Liver (tissue), 8 donors: ENCODE measurements at regions not wholly inside any gene's neighbourhood (a gene's known extent, or its start where the extent isn't known, plus 50 kb on each side); places are given as distances from the start of the nearest gene placed in this dataset.

Experiments used
- DNase-seq: peaks from one replicate; pipeline ENCODE4 v3.0.0-alpha.2; 2017; ENCODE audit warnings: low spot score
- H3K27ac ChIP-seq, 2 donors: one replicate each; pipeline ENCODE4 v1.7.0; 2013; ENCODE audit warnings: inconsistent platforms in 2 of 2, low read length in 2 of 2, control low read depth in 1 of 2, low read depth in 1 of 2, mild to moderate bottlenecking in 1 of 2
- H3K27me3 ChIP-seq, 4 donors: one replicate each; pipeline versions ENCODE4 v1.6.1 to v1.7.0; 2013; ENCODE audit warnings: low read length in 3 of 4, inconsistent platforms in 1 of 4, mild to moderate bottlenecking in 1 of 4, moderate library complexity in 1 of 4; ENCODE audit not compliant: control insufficient read depth in 4 of 4, insufficient read depth in 4 of 4
- H3K36me3 ChIP-seq, 4 donors: one replicate each; pipeline versions ENCODE4 v1.6.1 to v1.7.0; 2013; ENCODE audit warnings: low read length in 3 of 4, mild to moderate bottlenecking in 3 of 4, low read depth in 1 of 4, moderate library complexity in 1 of 4; ENCODE audit not compliant: control insufficient read depth in 4 of 4, insufficient read depth in 3 of 4
- H3K4me1 ChIP-seq, 4 donors: one replicate each; pipeline versions ENCODE4 v1.6.1 to v1.7.0; 2013; ENCODE audit warnings: low read length in 3 of 4, mild to moderate bottlenecking in 3 of 4, moderate library complexity in 1 of 4; ENCODE audit not compliant: control insufficient read depth in 4 of 4, insufficient read depth in 4 of 4
- H3K4me3 ChIP-seq, 3 donors: one replicate each; pipeline versions ENCODE4 v1.6.1 to v1.7.0; 2013; ENCODE audit warnings: low read length in 3 of 3, control low read depth in 1 of 3, low read depth in 1 of 3, mild to moderate bottlenecking in 1 of 3
- H3K9ac ChIP-seq, 2 donors: one replicate each; pipeline ENCODE4 v1.7.0; 2013; ENCODE audit warnings: low read length in 2 of 2, mild to moderate bottlenecking in 2 of 2, moderate library complexity in 2 of 2, control low read depth in 1 of 2, low read depth in 1 of 2
- H3K9me3 ChIP-seq, 4 donors: one replicate each; pipeline versions ENCODE4 v1.6.1 to v1.7.0; 2013; ENCODE audit warnings: low read length in 3 of 4; ENCODE audit not compliant: control insufficient read depth in 4 of 4
- ATF3 ChIP-seq: IDR thresholded peaks from 2 replicates; pipeline ENCODE4 v1.6.1; 2016; ENCODE audit warnings: antibody characterized with exemption
- CTCF ChIP-seq: fragments of 150-350 bp; IDR thresholded peaks from 2 replicates; pipeline ENCODE4 v1.5.1; 2017; ENCODE audit warnings: improper control_type of control experiment, low read depth, low read length; ENCODE audit not compliant: missing input control
- EGR1 ChIP-seq, 2 donors: IDR thresholded peaks; 2 replicates each; pipeline ENCODE4 v1.6.1; 2016 to 2018; ENCODE audit warnings: antibody characterized with exemption in 2 of 2, low read depth in 2 of 2
- FOXA1 ChIP-seq: IDR thresholded peaks from 2 replicates; pipeline ENCODE4 v1.6.1; 2016; ENCODE audit warnings: antibody characterized with exemption
- FOXA2 ChIP-seq: IDR thresholded peaks from 2 replicates; pipeline ENCODE4 v1.6.1; 2016; ENCODE audit warnings: antibody characterized with exemption
- GABPA ChIP-seq, 2 donors: IDR thresholded peaks in 1 of 2; conservative IDR thresholded peaks in 1 of 2; 2 replicates each; pipeline ENCODE4 v1.6.1; 2016; ENCODE audit warnings: antibody characterized with exemption in 2 of 2, mild to moderate bottlenecking in 1 of 2, moderate library complexity in 1 of 2
- HNF4A ChIP-seq, 2 donors: conservative IDR thresholded peaks; 2 replicates each; pipeline ENCODE4 v1.6.1; 2016; ENCODE audit warnings: antibody characterized with exemption in 2 of 2, mild to moderate bottlenecking in 2 of 2
- HNF4G ChIP-seq: IDR thresholded peaks from 2 replicates; pipeline ENCODE4 v1.6.1; 2016; ENCODE audit warnings: antibody characterized with exemption
- MAX ChIP-seq: IDR thresholded peaks from 2 replicates; pipeline ENCODE4 v1.6.1; 2016; ENCODE audit warnings: antibody characterized with exemption
- NR2F2 ChIP-seq: IDR thresholded peaks from 2 replicates; pipeline ENCODE4 v1.6.1; 2016; ENCODE audit warnings: antibody characterized with exemption
- REST ChIP-seq: IDR thresholded peaks from 2 replicates; pipeline ENCODE4 v1.6.1; 2016; ENCODE audit warnings: antibody characterized with exemption, mild to moderate bottlenecking
- RXRA ChIP-seq, 2 donors: IDR thresholded peaks; 2 replicates each; pipeline ENCODE4 v1.6.1; 2017 to 2018; ENCODE audit warnings: antibody characterized with exemption in 2 of 2, mild to moderate bottlenecking in 1 of 2
- TAF1 ChIP-seq: conservative IDR thresholded peaks from 2 replicates; pipeline ENCODE4 v1.6.1; 2016; ENCODE audit warnings: antibody characterized with exemption, mild to moderate bottlenecking
- YY1 ChIP-seq: IDR thresholded peaks from 2 replicates; pipeline ENCODE4 v1.6.1; 2016; ENCODE audit warnings: antibody characterized with exemption, mild to moderate bottlenecking
- ZBTB33 ChIP-seq: IDR thresholded peaks from 2 replicates; pipeline ENCODE4 v1.6.1; 2016; ENCODE audit warnings: antibody characterized with exemption
- WGBS: extraction: QIAGEN DNeasy Blood & Tissue Kit; methylation state at CpG from one replicate; pipeline ENCODE4 v1.1.7; 2013; 5-methylcytosine and 5-hydroxymethylcytosine counted together
- donor health status: healthy.
- donor health status: healthy.
- donor health status: healthy.
- donor health status: healthy.
- donor health status: healthy.

GRCh38 chr18:72640557-72640956 lies 96.4 kb upstream of the CBLN2 start (continued):
- TF ChIP-seq RXRA (IDR thresholded peaks at IDR 0.05) (no peak), ZBTB33 (no peak)

- H3K27me3 ChIP-seq = no peaks in the 10 kb centered on the region
- no peak for DNase-seq
- H3K9ac ChIP-seq = no peak overlapping the region
- H3K9me3 ChIP-seq = no peaks in the 10 kb centered on the region
- TF ChIP-seq CTCF (no peak), ATF3 (no peak), FOXA2 (no peak), EGR1 (IDR thresholded peaks at IDR 0.05; ENCODE audit: low read depth in 2 of 2) (no peak), RXRA (IDR thresholded peaks at IDR 0.05) (no peak), HNF4A (conservative IDR thresholded peaks at IDR 0.05) (no peak), MAX (no peak), GABPA (IDR thresholded peaks at IDR 0.05 in 1 of 2, conservative IDR thresholded peaks at IDR 0.05 in 1 of 2) (no peak), NR2F2 (no peak), FOXA1 (no peak), TAF1 (no peak), HNF4G (no peak), ZBTB33 (no peak)
- H3K27ac ChIP-seq = no peak overlapping the region
- WGBS = 87% methylated on average over 3 of the region's 3 CpGs
- H3K4me3 ChIP-seq = no peak overlapping the region
- H3K36me3 ChIP-seq = no peaks in the 10 kb centered on the region
- no peaks in the 10 kb centered on the region for H3K4me1 ChIP-seq
These were observed 94.2 kb upstream of the CBLN2 start for GRCh38 chr18:72638376-72638775.

- Histone ChIP-seq H3K9me3 (no peaks in the 10 kb centered on the region), H3K27ac (no peak overlapping the region), H3K9ac (no peak overlapping the region), H3K4me1 (no peaks in the 10 kb centered on the region), H3K4me3 (no peak overlapping the region), H3K36me3 (no peaks in the 10 kb centered on the region), H3K27me3 (no peaks in the 10 kb centered on the region)
- TF ChIP-seq CTCF (no peak), RXRA (IDR thresholded peaks at IDR 0.05) (no peak), YY1 (no peak), EGR1 (IDR thresholded peaks at IDR 0.05; ENCODE audit: low read depth in 2 of 2) (no peak), ATF3 (no peak), REST (no peak)
- no peak for DNase-seq
- 76% methylated on average over 10 of the region's 10 CpGs for WGBS
These were observed 93.6 kb upstream of the CBLN2 start for GRCh38 chr18:72637721-72638120.
